ENCODE measurements at regions not wholly inside any gene's neighbourhood (a gene's known extent, or its start where the extent isn't known, plus 50 kb on each side); places are given as distances from the start of the nearest gene placed in this dataset.

DNA sequence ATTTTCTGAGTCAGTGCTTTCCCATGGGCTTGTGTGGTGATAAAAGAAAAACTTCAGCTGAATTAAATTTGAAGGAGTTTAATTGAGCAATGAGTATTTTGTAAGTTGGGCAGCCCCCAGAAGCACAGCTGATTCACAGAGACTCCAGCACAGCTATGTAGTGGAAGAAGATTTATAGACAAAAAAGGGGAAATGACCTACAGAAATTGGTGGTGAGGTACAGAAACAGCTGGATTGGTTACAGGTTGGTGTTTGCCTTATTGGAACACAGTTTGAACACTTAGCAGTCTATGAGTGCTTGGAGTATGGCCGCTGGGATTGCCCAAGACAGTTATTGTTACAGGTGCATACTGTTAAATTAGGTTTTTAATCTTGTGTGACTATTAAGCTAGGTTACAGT lies 96.9 kb upstream of the PTPRK start:
- no peak for DNase-seq
- Mint-ChIP-seq H3K4me3 (ENCODE audit: unreplicated experiment) (no peak overlapping the region), H3K27ac (ENCODE audit: unreplicated experiment) (no peak overlapping the region), H3K27me3 (ENCODE audit: unreplicated experiment) (peaks cover 2% of the 10 kb centered on the region), H3K4me1 (ENCODE audit: low read depth, unreplicated experiment) (no peaks in the 10 kb centered on the region), H3K36me3 (ENCODE audit: unreplicated experiment) (no peaks in the 10 kb centered on the region), H3K9me3 (ENCODE audit: unreplicated experiment) (peaks cover 3% of the 10 kb centered on the region)
- TF ChIP-seq, protein P1, sequence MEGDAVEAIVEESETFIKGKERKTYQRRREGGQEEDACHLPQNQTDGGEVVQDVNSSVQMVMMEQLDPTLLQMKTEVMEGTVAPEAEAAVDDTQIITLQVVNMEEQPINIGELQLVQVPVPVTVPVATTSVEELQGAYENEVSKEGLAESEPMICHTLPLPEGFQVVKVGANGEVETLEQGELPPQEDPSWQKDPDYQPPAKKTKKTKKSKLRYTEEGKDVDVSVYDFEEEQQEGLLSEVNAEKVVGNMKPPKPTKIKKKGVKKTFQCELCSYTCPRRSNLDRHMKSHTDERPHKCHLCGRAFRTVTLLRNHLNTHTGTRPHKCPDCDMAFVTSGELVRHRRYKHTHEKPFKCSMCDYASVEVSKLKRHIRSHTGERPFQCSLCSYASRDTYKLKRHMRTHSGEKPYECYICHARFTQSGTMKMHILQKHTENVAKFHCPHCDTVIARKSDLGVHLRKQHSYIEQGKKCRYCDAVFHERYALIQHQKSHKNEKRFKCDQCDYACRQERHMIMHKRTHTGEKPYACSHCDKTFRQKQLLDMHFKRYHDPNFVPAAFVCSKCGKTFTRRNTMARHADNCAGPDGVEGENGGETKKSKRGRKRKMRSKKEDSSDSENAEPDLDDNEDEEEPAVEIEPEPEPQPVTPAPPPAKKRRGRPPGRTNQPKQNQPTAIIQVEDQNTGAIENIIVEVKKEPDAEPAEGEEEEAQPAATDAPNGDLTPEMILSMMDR (IDR thresholded peaks at IDR 0.05; ENCODE audit: partially characterized antibody, unreplicated experiment): no peak

DNA sequence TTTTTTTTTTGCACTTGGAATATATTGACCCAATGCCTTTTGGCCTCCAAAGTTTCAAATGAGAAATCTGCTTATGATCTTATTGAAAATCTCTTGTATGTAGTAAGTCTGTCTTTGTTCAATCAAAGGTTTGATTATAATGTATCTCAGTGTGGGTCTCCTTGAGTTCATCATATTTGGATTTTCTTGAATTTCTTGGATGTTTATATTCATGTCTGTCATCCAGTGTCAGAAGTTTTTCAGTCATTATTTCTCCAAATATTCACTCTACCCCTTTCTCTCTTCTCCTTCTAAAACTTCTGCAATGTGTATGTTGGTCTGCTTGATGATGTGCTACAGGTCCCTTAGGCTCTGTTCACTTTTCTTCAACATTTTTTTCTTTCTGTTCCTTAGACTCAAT lies 95.9 kb upstream of the PTPRK start:
- Mint-ChIP-seq H3K4me1 (ENCODE audit: low read depth, unreplicated experiment) (no peaks in the 10 kb centered on the region), H3K27me3 (ENCODE audit: unreplicated experiment) (peaks cover 2% of the 10 kb centered on the region), H3K27ac (ENCODE audit: unreplicated experiment) (no peak overlapping the region), H3K4me3 (ENCODE audit: unreplicated experiment) (no peak overlapping the region), H3K9me3 (ENCODE audit: unreplicated experiment) (peaks cover 3% of the 10 kb centered on the region), H3K36me3 (ENCODE audit: unreplicated experiment) (no peaks in the 10 kb centered on the region)
- TF ChIP-seq, protein P1 (IDR thresholded peaks at IDR 0.05; ENCODE audit: partially characterized antibody, unreplicated experiment): no peak
- no peak for DNase-seq

DNA sequence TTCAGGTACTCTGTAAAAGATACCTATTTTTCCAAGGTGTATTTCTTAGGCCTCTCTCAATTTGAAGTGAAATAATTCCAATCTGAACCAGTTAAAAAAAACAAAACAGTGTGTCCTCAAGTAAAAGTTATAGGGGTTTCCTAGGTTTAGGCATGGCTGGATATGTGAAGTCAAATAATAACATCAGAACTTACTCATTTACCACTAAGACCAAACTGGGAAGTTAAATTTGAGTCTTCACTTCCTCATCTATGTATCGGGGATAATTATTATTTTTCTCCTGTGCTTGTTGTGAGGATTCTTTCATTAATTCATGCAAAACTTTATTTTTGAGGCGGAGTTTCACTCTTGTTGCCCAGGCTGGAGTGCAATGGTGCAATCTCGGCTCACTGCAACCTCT lies 86.2 kb upstream of the PTPRK start:
- Mint-ChIP-seq H3K36me3 (ENCODE audit: unreplicated experiment) (no peaks in the 10 kb centered on the region), H3K4me1 (ENCODE audit: low read depth, unreplicated experiment) (no peaks in the 10 kb centered on the region), H3K4me3 (ENCODE audit: unreplicated experiment) (no peak overlapping the region), H3K27ac (ENCODE audit: unreplicated experiment) (no peak overlapping the region), H3K9me3 (ENCODE audit: unreplicated experiment) (no peaks in the 10 kb centered on the region), H3K27me3 (ENCODE audit: unreplicated experiment) (peaks cover under 1% of the 10 kb centered on the region)
- no peak for DNase-seq
- TF ChIP-seq, protein P1 (IDR thresholded peaks at IDR 0.05; ENCODE audit: partially characterized antibody, unreplicated experiment): no peak

DNA sequence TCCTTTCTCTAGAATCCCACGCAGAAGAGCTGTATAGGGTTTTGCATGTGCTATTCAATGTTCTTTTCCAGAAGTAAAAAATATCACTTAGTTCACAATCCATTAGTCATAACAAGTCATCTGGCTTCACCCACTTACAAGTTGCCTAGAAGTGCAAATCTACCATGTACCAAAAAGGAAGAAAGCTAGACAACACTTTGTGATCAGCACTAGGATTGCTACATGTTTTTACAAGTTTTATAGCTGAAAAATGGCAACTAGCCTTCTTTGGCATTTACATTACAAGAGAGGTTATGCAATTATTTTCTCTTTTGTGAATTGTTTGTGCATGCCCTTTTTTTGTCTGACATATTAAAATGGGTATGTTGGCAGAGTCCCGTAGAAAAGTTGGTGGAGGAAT lies 85.6 kb upstream of the PTPRK start:
- no peak for DNase-seq
- Mint-ChIP-seq H3K36me3 (ENCODE audit: unreplicated experiment) (no peaks in the 10 kb centered on the region), H3K27me3 (ENCODE audit: unreplicated experiment) (peaks cover 2% of the 10 kb centered on the region), H3K4me1 (ENCODE audit: low read depth, unreplicated experiment) (no peaks in the 10 kb centered on the region), H3K4me3 (ENCODE audit: unreplicated experiment) (no peak overlapping the region), H3K9me3 (ENCODE audit: unreplicated experiment) (no peaks in the 10 kb centered on the region), H3K27ac (ENCODE audit: unreplicated experiment) (no peak overlapping the region)
- TF ChIP-seq, protein P1 (IDR thresholded peaks at IDR 0.05; ENCODE audit: partially characterized antibody, unreplicated experiment): no peak

DNA sequence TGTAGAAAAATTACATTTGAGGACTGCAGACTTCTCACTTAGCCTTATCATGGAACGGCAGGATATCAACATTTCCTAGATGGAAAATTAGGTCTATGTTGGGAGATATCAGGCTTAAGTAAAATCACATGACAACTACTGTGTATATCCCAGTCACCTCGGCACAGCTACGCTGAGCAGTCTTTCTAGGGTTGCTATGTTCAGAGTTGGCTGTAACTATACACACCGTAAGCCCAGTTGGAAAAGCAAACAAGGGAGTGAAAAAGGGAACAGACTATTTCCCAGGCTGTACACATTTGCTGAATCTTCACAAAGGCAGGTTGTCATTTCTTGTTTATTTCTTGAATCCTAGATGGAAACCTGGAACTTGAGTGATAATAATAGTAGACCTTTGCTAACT lies 80.7 kb upstream of the PTPRK start:
- peaks cover 2% of the 10 kb centered on the region for H3K27me3 Mint-ChIP-seq (ENCODE audit: unreplicated experiment)
- H3K36me3 Mint-ChIP-seq (ENCODE audit: unreplicated experiment): no peaks in the 10 kb centered on the region
- DNase-seq: no peak
- H3K4me3 Mint-ChIP-seq (ENCODE audit: unreplicated experiment): no peak overlapping the region
- TF ChIP-seq, protein P1 (IDR thresholded peaks at IDR 0.05; ENCODE audit: partially characterized antibody, unreplicated experiment): no peak
- H3K9me3 Mint-ChIP-seq (ENCODE audit: unreplicated experiment): no peaks in the 10 kb centered on the region
- peaks cover 11% of the 10 kb centered on the region for H3K4me1 Mint-ChIP-seq (ENCODE audit: low read depth, unreplicated experiment)
- H3K27ac Mint-ChIP-seq (ENCODE audit: unreplicated experiment): peak overlapping the region; percentile 7

All from glutamatergic neuron (in vitro differentiated cells).